ENCODE measurements at regions not wholly inside any gene's neighbourhood (a gene's known extent, or its start where the extent isn't known, plus 50 kb on each side); places are given as distances from the start of the nearest gene placed in this dataset.

DNA sequence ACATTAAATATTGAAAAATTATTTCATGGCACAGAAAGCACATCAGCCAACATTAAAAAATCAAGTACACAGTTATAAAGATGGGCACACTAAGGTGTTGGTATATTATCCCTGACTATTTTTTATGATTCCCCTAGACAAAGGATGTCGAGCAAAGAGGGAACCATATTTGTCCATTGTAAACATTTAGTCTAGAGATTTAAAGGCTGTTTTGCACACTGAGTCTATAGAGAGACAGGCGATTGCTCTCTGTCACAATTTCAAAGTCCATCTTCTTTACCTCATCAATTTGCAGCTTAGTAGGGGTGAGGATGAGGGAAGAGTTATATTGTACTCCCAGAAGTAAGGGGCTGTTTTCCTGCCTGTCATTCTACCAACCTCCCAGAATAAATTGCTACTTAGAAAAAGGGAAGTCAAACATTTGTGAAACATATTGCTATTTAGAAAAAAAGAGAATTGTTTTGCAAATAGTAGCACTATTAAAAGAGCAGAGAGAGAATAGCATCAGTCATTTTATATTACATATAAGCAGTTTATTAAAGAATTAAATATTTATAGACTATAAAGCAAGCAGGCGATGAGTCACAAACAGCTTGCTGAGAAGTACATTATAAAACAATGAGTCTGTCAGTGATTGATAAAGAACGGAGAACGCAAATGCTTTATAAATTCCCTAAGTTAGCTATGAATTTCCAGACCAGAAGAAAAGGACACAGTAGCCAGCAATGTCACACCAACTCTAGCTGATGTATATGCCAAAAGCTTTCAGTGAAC lies 270.6 kb upstream of the PMFBP1 start:
- no peaks in the 10 kb centered on the region for H3K27me3 ChIP-seq (ENCODE audit: insufficient read depth, poor library complexity, severe bottlenecking)
- TF ChIP-seq SPI1 (IDR thresholded peaks at IDR 0.05; ENCODE audit: borderline replicate concordance, low read depth) (peak; percentile 62; the same call in 1 of the 2 replicates), GABPA (IDR thresholded peaks at IDR 0.05; ENCODE audit: low read depth) (no peak), POLR2AphosphoS5 (IDR thresholded peaks at IDR 0.05; ENCODE audit: low read depth) (no peak)
- TF ChIP-seq, protein P1, sequence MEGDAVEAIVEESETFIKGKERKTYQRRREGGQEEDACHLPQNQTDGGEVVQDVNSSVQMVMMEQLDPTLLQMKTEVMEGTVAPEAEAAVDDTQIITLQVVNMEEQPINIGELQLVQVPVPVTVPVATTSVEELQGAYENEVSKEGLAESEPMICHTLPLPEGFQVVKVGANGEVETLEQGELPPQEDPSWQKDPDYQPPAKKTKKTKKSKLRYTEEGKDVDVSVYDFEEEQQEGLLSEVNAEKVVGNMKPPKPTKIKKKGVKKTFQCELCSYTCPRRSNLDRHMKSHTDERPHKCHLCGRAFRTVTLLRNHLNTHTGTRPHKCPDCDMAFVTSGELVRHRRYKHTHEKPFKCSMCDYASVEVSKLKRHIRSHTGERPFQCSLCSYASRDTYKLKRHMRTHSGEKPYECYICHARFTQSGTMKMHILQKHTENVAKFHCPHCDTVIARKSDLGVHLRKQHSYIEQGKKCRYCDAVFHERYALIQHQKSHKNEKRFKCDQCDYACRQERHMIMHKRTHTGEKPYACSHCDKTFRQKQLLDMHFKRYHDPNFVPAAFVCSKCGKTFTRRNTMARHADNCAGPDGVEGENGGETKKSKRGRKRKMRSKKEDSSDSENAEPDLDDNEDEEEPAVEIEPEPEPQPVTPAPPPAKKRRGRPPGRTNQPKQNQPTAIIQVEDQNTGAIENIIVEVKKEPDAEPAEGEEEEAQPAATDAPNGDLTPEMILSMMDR (IDR thresholded peaks at IDR 0.05; ENCODE audit: insufficient read depth, low read length): no peak
- no peak overlapping the region for H3K4me3 ChIP-seq (replicated peaks; ENCODE audit: insufficient read depth, low read length)
- no peak for DNase-seq (ENCODE audit: low read depth in 1 of 2, low spot score in 1 of 2)
- H3K27ac ChIP-seq (replicated peaks): no peak overlapping the region

DNA sequence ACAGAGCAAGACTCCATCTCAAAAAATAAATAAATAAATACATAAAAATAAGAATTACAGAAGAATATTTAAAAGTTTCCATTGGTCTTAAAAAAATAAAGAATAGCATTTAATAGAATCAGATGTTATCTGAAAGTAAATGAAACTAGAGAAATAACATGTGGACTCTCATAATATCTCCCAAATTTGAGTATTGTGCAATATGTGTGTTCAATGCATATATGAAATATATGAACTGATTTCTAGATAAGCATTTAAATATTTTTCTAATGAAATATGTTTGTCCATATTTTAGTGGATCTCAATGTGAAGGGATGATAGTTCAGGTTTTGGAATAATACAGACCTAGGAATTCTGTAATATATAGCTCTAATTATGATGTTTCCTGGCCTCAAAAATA lies 265.9 kb upstream of the PMFBP1 start:
- Histone ChIP-seq H3K27ac (replicated peaks) (no peak overlapping the region), H3K27me3 (ENCODE audit: insufficient read depth, poor library complexity, severe bottlenecking) (no peaks in the 10 kb centered on the region), H3K4me3 (replicated peaks; ENCODE audit: insufficient read depth, low read length) (no peak overlapping the region)
- DNase-seq (ENCODE audit: low read depth in 1 of 2, low spot score in 1 of 2): no peak
- TF ChIP-seq POLR2AphosphoS5 (IDR thresholded peaks at IDR 0.05; ENCODE audit: low read depth): no peak

DNA sequence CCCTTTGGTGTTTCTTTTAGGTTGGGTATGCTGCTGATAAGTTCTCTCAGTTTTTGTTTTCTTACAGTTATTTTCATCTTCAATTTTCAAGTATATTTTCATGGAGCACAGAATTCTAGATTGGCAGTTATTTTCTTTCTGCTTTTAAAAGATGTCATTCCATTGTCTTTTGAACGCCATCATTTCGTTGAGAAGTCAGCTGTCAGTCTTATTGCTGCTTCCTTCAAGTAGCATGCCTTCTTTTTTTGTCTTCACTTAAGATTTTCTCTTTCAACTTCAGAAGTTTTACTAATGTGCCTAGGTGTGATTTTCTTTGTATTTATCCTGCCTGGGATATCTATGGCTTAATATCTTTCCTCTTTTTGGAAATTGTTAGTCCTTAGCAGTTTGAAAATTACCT lies 262.2 kb upstream of the PMFBP1 start:
- DNase-seq (ENCODE audit: low read depth in 1 of 2, low spot score in 1 of 2): peak in 1 of 2 experiments; percentile 17
- TF ChIP-seq, protein P1 (IDR thresholded peaks at IDR 0.05; ENCODE audit: insufficient read depth, low read length): no peak
- TF ChIP-seq, protein P2, sequence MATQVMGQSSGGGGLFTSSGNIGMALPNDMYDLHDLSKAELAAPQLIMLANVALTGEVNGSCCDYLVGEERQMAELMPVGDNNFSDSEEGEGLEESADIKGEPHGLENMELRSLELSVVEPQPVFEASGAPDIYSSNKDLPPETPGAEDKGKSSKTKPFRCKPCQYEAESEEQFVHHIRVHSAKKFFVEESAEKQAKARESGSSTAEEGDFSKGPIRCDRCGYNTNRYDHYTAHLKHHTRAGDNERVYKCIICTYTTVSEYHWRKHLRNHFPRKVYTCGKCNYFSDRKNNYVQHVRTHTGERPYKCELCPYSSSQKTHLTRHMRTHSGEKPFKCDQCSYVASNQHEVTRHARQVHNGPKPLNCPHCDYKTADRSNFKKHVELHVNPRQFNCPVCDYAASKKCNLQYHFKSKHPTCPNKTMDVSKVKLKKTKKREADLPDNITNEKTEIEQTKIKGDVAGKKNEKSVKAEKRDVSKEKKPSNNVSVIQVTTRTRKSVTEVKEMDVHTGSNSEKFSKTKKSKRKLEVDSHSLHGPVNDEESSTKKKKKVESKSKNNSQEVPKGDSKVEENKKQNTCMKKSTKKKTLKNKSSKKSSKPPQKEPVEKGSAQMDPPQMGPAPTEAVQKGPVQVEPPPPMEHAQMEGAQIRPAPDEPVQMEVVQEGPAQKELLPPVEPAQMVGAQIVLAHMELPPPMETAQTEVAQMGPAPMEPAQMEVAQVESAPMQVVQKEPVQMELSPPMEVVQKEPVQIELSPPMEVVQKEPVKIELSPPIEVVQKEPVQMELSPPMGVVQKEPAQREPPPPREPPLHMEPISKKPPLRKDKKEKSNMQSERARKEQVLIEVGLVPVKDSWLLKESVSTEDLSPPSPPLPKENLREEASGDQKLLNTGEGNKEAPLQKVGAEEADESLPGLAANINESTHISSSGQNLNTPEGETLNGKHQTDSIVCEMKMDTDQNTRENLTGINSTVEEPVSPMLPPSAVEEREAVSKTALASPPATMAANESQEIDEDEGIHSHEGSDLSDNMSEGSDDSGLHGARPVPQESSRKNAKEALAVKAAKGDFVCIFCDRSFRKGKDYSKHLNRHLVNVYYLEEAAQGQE (IDR thresholded peaks at IDR 0.05; ENCODE audit: insufficient replicate concordance, low read depth): no peak
- TF ChIP-seq GABPA (IDR thresholded peaks at IDR 0.05; ENCODE audit: low read depth): no peak
- Histone ChIP-seq H3K27ac (replicated peaks) (no peak overlapping the region), H3K4me3 (replicated peaks; ENCODE audit: insufficient read depth, low read length) (no peak overlapping the region), H3K27me3 (ENCODE audit: insufficient read depth, poor library complexity, severe bottlenecking) (no peaks in the 10 kb centered on the region)

DNA sequence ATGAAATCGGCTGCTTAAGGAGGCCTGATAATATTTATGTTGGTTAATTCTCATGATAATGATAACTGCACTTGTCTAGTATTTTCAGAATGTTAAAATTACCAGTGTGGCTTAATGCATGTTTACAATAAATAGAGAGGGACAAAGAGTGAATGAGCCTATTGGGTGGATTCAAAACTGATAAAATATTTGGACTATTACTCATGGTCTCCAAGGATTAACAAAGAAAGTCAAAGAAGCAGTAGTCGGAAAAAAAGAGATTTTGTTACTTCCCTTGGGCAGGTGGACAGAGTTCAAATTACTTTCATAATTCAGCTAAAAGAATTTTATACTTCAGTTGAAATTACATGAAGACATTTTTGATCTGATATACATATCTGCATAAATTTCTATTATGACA lies 258.2 kb upstream of the PMFBP1 start:
- no peak for DNase-seq (ENCODE audit: low read depth in 1 of 2, low spot score in 1 of 2)
- Histone ChIP-seq H3K4me3 (replicated peaks; ENCODE audit: insufficient read depth, low read length) (no peak overlapping the region), H3K27ac (replicated peaks) (no peak overlapping the region), H3K27me3 (ENCODE audit: insufficient read depth, poor library complexity, severe bottlenecking) (no peaks in the 10 kb centered on the region)
- TF ChIP-seq SPI1 (IDR thresholded peaks at IDR 0.05; ENCODE audit: borderline replicate concordance, low read depth) (no peak), POLR2AphosphoS5 (IDR thresholded peaks at IDR 0.05; ENCODE audit: low read depth) (no peak), GABPA (IDR thresholded peaks at IDR 0.05; ENCODE audit: low read depth) (no peak)
- TF ChIP-seq, protein P1 (IDR thresholded peaks at IDR 0.05; ENCODE audit: insufficient read depth, low read length): no peak
- TF ChIP-seq, protein P2 (IDR thresholded peaks at IDR 0.05; ENCODE audit: insufficient replicate concordance, low read depth): no peak

Measured in HL-60 (cell line).